ENCODE measurements at regions not wholly inside any gene's neighbourhood (a gene's known extent, or its start where the extent isn't known, plus 50 kb on each side); places are given as distances from the start of the nearest gene placed in this dataset.

GRCh38 chr11:128057786-128058395 lies 529.5 kb downstream of the ETS1 start:
- no peak for DNase-seq

GRCh38 chr11:128055576-128056217 lies 531.7 kb downstream of the ETS1 start:
- no peak for DNase-seq

- DNase-seq, result no peak
These were observed 533.1 kb downstream of the ETS1 start for GRCh38 chr11:128053981-128054931.

- DNase-seq, result no peak
These were observed 534.3 kb downstream of the ETS1 start for GRCh38 chr11:128052912-128053641.

- DNase-seq, result no peak
These were observed 539.2 kb downstream of the ETS1 start for GRCh38 chr11:128048121-128048520.

GRCh38 chr11:128047026-128047425 lies 540.3 kb downstream of the ETS1 start:
- DNase-seq, result no peak

- no peak for DNase-seq
These were observed 541.1 kb downstream of the ETS1 start for GRCh38 chr11:128046213-128046612.

- DNase-seq, result no peak
These were observed 542.1 kb downstream of the ETS1 start for GRCh38 chr11:128045094-128045725.

GRCh38 chr11:128042290-128042751 lies 545.0 kb downstream of the ETS1 start:
- no peak for DNase-seq

- no peak for DNase-seq
These were observed 546.8 kb downstream of the ETS1 start for GRCh38 chr11:128040603-128041002.

GRCh38 chr11:128039140-128040021 lies 548.0 kb downstream of the ETS1 start:
- peak; percentile 73 for DNase-seq

- no peak for DNase-seq
These were observed 550.7 kb downstream of the ETS1 start for GRCh38 chr11:128036556-128037093.

GRCh38 chr11:128036006-128036405 lies 551.4 kb downstream of the ETS1 start:
- no peak for DNase-seq

GRCh38 chr11:128031538-128032134 lies 555.7 kb downstream of the ETS1 start:
- DNase-seq, result peak; percentile 48

GRCh38 chr11:128029219-128029722 lies 558.1 kb downstream of the ETS1 start:
- no peak for DNase-seq

- no peak for DNase-seq
These were observed 560.8 kb downstream of the ETS1 start for GRCh38 chr11:128026596-128026995.

GRCh38 chr11:128022761-128023160 lies 564.6 kb downstream of the ETS1 start:
- no peak for DNase-seq

GRCh38 chr11:128022007-128022368 lies 565.4 kb downstream of the ETS1 start:
- DNase-seq, result no peak

- DNase-seq, result no peak
These were observed 565.9 kb downstream of the ETS1 start for GRCh38 chr11:128021349-128022006.

GRCh38 chr11:128018692-128019091 lies 568.7 kb downstream of the ETS1 start:
- DNase-seq, result no peak

All from right hindlimb (tissue), 1 donor.